Gastrocnemius medialis (tissue), 4 donors: ENCODE measurements at regions not wholly inside any gene's neighbourhood (a gene's known extent, or its start where the extent isn't known, plus 50 kb on each side); places are given as distances from the start of the nearest gene placed in this dataset.

ENCODE experiments used
- POLR2A ChIP-seq, 2 donors: fragments of 450-650 bp; IDR thresholded peaks; one replicate each; pipeline ENCODE4 v1.6.1; 2017; ENCODE audit warnings: antibody characterized with exemption in 2 of 2, mild to moderate bottlenecking in 2 of 2, moderate library complexity in 2 of 2
- TF ChIP-seq, protein P1 (sequence below), 5 experiments: fragments of 450-650 bp in 3 of 5; fragments of 200-600 bp in 2 of 5; sonication (generic) in 2 of 5; IDR thresholded peaks in 4 of 5; conservative IDR thresholded peaks in 1 of 5; 1 replicate in 4 of 5; 2 replicates in 1 of 5; pipeline ENCODE4 v1.5.1; 2016 to 2019; ENCODE audit warnings: antibody characterized with exemption in 5 of 5, mild to moderate bottlenecking in 3 of 5, moderate library complexity in 3 of 5

GRCh38 chr15:37806808-37807207 lies 127.6 kb upstream of the TMCO5A start:
- no peak for TF ChIP-seq POLR2A (IDR thresholded peaks at IDR 0.05)
- TF ChIP-seq, protein P1, sequence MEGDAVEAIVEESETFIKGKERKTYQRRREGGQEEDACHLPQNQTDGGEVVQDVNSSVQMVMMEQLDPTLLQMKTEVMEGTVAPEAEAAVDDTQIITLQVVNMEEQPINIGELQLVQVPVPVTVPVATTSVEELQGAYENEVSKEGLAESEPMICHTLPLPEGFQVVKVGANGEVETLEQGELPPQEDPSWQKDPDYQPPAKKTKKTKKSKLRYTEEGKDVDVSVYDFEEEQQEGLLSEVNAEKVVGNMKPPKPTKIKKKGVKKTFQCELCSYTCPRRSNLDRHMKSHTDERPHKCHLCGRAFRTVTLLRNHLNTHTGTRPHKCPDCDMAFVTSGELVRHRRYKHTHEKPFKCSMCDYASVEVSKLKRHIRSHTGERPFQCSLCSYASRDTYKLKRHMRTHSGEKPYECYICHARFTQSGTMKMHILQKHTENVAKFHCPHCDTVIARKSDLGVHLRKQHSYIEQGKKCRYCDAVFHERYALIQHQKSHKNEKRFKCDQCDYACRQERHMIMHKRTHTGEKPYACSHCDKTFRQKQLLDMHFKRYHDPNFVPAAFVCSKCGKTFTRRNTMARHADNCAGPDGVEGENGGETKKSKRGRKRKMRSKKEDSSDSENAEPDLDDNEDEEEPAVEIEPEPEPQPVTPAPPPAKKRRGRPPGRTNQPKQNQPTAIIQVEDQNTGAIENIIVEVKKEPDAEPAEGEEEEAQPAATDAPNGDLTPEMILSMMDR (IDR thresholded peaks at IDR 0.05 in 4 of 5, conservative IDR thresholded peaks at IDR 0.05 in 1 of 5) = no peak
